HG02938 (cell line): ENCODE measurements at regions not wholly inside any gene's neighbourhood (a gene's known extent, or its start where the extent isn't known, plus 50 kb on each side); places are given as distances from the start of the nearest gene placed in this dataset.
"Not testable (repeated sequence)": the region's sequence is repeated elsewhere in the genome, so short reads cannot be mapped to it uniquely, and the experiment has no call there.

Source experiments
- ATAC-seq: cut with Tn5 transposase; IDR thresholded peaks from one replicate; pipeline ENCODE4 v1.9.1; 2021; ENCODE audit warnings: mild to moderate bottlenecking, moderate library complexity; ENCODE audit not compliant: unreplicated experiment

GRCh38 chr5:44756097-44756496 lies 52.6 kb upstream of the MRPS30 start:
- not testable (repeated sequence) for ATAC-seq

- ATAC-seq, result no peak
Observed at GRCh38 chr5:44747396-44747795, 61.4 kb upstream of the MRPS30 start.

- ATAC-seq, result no peak
Observed at GRCh38 chr5:44740660-44741059, 68.1 kb upstream of the MRPS30 start.

GRCh38 chr5:44729536-44729935 lies 79.2 kb upstream of the MRPS30 start:
- no peak for ATAC-seq

- no peak for ATAC-seq
Observed at GRCh38 chr5:44727100-44727499, 81.6 kb upstream of the MRPS30 start.

- ATAC-seq, result no peak
Observed at GRCh38 chr5:44719856-44720255, 88.9 kb upstream of the MRPS30 start.

- no peak for ATAC-seq
Observed at GRCh38 chr5:44714871-44715561, 93.7 kb upstream of the MRPS30 start.

- ATAC-seq, result no peak
Observed at GRCh38 chr5:44713446-44713845, 95.3 kb upstream of the MRPS30 start.

GRCh38 chr5:44711901-44712300 lies 96.8 kb upstream of the MRPS30 start:
- no peak for ATAC-seq

- ATAC-seq, result no peak
Observed at GRCh38 chr5:44708602-44709001, 100.1 kb upstream of the MRPS30 start.

GRCh38 chr5:44707721-44708120 lies 101.0 kb upstream of the MRPS30 start:
- no peak for ATAC-seq

- ATAC-seq, result no peak
Observed at GRCh38 chr5:44697025-44697424, 111.7 kb upstream of the MRPS30 start.

- ATAC-seq, result no peak
Observed at GRCh38 chr5:44695259-44695658, 113.5 kb upstream of the MRPS30 start.

GRCh38 chr5:44691802-44692201 lies 116.9 kb upstream of the MRPS30 start:
- ATAC-seq, result no peak

GRCh38 chr5:44681906-44682305 lies 126.8 kb upstream of the MRPS30 start:
- ATAC-seq, result no peak

- ATAC-seq, result no peak
Observed at GRCh38 chr5:44679214-44679613, 129.5 kb upstream of the MRPS30 start.

- no peak for ATAC-seq
Observed at GRCh38 chr5:44675296-44675695, 133.5 kb upstream of the MRPS30 start.

GRCh38 chr5:44674461-44674860 lies 134.3 kb upstream of the MRPS30 start:
- ATAC-seq, result no peak

- not testable (repeated sequence) for ATAC-seq
Observed at GRCh38 chr5:44668471-44668870, 140.3 kb upstream of the MRPS30 start.

- ATAC-seq, result no peak
Observed at GRCh38 chr5:44665101-44665701, 143.5 kb upstream of the MRPS30 start.

- ATAC-seq, result no peak
Observed at GRCh38 chr5:44664711-44665100, 144.0 kb upstream of the MRPS30 start.

GRCh38 chr5:44663991-44664710 lies 144.6 kb upstream of the MRPS30 start:
- no peak for ATAC-seq
